Lung (tissue), 11 donors: ENCODE measurements at regions not wholly inside any gene's neighbourhood (a gene's known extent, or its start where the extent isn't known, plus 50 kb on each side); places are given as distances from the start of the nearest gene placed in this dataset.

ENCODE experiments used
- ATAC-seq: fragments of 200-7000 bp; cut with Tn5 transposase; one replicate; pipeline ENCODE4 v1.9.1; 2020; ENCODE audit warnings: moderate number of reproducible peaks; ENCODE audit not compliant: insufficient read depth, low FRiP score
- DNase-seq, 3 donors: peaks; one replicate each; pipeline ENCODE4 v3.0.0-alpha.2; 2013 to 2017
- H3K27ac ChIP-seq, 2 donors: one replicate each; pipeline ENCODE4 v1.5.1; 2013; ENCODE audit warnings: mild to moderate bottlenecking in 2 of 2, moderate library complexity in 2 of 2, control low read depth in 1 of 2, inconsistent platforms in 1 of 2, low read depth in 1 of 2, low read length in 1 of 2
- H3K27me3 ChIP-seq, 3 donors: one replicate each; pipeline ENCODE4 v1.5.1; 2013; ENCODE audit warnings: low read length in 2 of 3; ENCODE audit not compliant: control insufficient read depth in 3 of 3, insufficient read depth in 3 of 3
- H3K36me3 ChIP-seq, 4 donors: one replicate each; pipeline ENCODE4 v1.5.1; 2013; ENCODE audit warnings: low read length in 4 of 4, mild to moderate bottlenecking in 1 of 4, moderate library complexity in 1 of 4; ENCODE audit not compliant: control insufficient read depth in 4 of 4, insufficient read depth in 4 of 4
- H3K4me1 ChIP-seq, 5 donors: one replicate each; pipeline ENCODE4 v1.5.1; 2013; ENCODE audit warnings: low read length in 5 of 5, mild to moderate bottlenecking in 2 of 5, moderate library complexity in 1 of 5; ENCODE audit not compliant: control insufficient read depth in 5 of 5, insufficient read depth in 5 of 5
- H3K4me3 ChIP-seq: one replicate; pipeline ENCODE4 v1.5.1; 2013; ENCODE audit warnings: mild to moderate bottlenecking, control low read depth, moderate library complexity
- H3K9ac ChIP-seq, 2 donors: one replicate each; pipeline ENCODE4 v1.5.1; 2013; ENCODE audit warnings: low read length in 2 of 2, control low read depth in 1 of 2; ENCODE audit not compliant: insufficient read depth in 1 of 2
- H3K9me3 ChIP-seq, 4 donors: one replicate each; pipeline ENCODE4 v1.5.1; 2013; ENCODE audit warnings: low read length in 3 of 4, mild to moderate bottlenecking in 1 of 4, moderate library complexity in 1 of 4; ENCODE audit not compliant: control insufficient read depth in 4 of 4, insufficient read depth in 3 of 4
- WGBS, 2 donors: extraction: QIAGEN DNeasy Blood & Tissue Kit; methylation state at CpG; one replicate each; pipeline ENCODE4 v1.1.7; 2013; 5-methylcytosine and 5-hydroxymethylcytosine counted together
- TF ChIP-seq, protein P1 (sequence below): IDR thresholded peaks from 2 replicates; pipeline ENCODE4 v1.5.1; 2012; ENCODE audit warnings: mild to moderate bottlenecking; ENCODE audit errors: control extremely low read depth, extremely low read depth
- donor health status: control.
- donor health status: control.
- donor health status: Bipolar disorder and iron deficiency.
- donor health status: healthy.
- donor health status: DM: yes; HTN: yes; CAD: no.

DNA sequence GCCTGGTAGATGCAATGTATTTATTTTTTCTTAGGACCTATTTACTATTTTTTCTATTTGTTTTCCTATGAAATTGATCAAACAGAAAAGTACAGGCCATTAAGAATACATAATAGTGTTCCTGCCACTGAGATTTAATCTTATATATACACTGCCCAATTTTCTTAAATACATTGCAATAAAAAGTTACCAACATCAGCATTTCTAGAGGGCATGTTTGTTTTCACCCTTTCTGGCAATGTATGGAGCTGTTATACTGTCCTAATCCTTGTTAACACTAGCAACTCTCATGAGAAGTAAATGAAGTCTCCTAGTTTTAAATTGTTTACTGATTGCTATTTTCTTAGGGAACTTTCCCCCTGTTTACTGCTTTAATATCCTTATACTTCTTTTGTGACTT, 359.1 kb upstream of the SEMA3A start:
- Histone ChIP-seq H3K4me3 (no peak overlapping the region), H3K9ac (no peak overlapping the region), H3K36me3 (no peaks in the 10 kb centered on the region), H3K27me3 (no peaks in the 10 kb centered on the region), H3K4me1 (peaks cover 0 to 10% (median 0%) of the 10 kb centered on the region in 5 donors), H3K27ac (no peak overlapping the region), H3K9me3 (no peaks in the 10 kb centered on the region)
- ATAC-seq (no peak), DNase-seq (no peak)
- TF ChIP-seq, protein P1, sequence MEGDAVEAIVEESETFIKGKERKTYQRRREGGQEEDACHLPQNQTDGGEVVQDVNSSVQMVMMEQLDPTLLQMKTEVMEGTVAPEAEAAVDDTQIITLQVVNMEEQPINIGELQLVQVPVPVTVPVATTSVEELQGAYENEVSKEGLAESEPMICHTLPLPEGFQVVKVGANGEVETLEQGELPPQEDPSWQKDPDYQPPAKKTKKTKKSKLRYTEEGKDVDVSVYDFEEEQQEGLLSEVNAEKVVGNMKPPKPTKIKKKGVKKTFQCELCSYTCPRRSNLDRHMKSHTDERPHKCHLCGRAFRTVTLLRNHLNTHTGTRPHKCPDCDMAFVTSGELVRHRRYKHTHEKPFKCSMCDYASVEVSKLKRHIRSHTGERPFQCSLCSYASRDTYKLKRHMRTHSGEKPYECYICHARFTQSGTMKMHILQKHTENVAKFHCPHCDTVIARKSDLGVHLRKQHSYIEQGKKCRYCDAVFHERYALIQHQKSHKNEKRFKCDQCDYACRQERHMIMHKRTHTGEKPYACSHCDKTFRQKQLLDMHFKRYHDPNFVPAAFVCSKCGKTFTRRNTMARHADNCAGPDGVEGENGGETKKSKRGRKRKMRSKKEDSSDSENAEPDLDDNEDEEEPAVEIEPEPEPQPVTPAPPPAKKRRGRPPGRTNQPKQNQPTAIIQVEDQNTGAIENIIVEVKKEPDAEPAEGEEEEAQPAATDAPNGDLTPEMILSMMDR = no peak

GRCh38 chr7:84549409-84549808, 354.8 kb upstream of the SEMA3A start:
- Histone ChIP-seq H3K9ac (no peak overlapping the region), H3K27me3 (no peaks in the 10 kb centered on the region), H3K27ac (no peak overlapping the region), H3K36me3 (no peaks in the 10 kb centered on the region), H3K4me1 (peaks cover 0 to 20% (median 2%) of the 10 kb centered on the region in 5 donors), H3K9me3 (peaks cover 0 to 3% (median 0%) of the 10 kb centered on the region in 4 donors), H3K4me3 (no peak overlapping the region)
- DNase-seq (peak in 1 of 3 donors; percentile 12), ATAC-seq (no peak)
- TF ChIP-seq, protein P1 = no peak
- 0% methylated on average over 1 of the region's 1 CpG for WGBS, 2 donors

DNA sequence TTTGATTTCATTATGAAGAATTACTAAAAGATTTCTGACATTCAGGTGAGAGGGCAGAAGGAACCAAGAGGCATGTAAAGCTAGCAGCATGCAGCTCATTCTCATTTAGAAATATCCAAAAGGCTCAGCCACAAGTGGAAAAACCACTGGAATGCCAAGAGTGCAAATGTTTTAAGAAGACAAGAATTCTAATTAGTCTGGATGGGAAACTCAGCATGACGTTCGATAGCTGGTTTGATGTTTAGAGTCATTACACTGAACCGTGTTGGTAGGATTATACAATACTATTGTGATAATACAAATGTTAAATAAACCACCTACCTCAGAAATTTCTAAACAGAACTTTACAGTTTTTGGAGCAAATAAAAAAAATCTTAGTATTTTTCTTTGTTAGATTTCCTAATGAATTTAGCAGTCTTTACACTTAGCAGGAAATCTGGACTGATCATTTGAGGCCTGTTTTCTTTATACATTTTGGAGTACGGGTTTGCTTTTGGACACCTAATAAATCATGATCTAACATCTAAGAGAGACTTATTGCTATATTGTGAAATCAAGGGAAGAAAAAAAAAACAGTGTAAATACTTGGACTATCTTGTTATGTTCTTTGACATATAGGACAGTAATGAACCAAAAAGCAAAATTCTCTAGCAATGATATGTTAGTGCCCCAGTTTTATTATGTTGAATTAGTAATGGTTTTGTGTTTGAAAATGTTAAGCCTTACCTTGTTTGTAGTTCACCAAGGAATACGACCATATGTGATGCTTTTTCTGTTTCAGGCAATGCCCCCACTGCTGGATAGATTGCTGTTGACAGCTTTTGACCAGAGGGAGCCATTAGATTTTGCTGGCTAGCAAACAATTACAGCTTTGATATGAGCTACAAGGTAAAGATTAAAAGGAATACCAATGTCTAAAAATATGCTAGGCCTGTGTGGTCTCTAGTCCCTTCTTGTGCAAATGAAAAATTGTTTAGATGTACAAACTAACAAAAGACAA, 354.1 kb upstream of the SEMA3A start:
- no peak overlapping the region for H3K27ac ChIP-seq
- H3K4me1 ChIP-seq = peaks cover 0 to 20% (median 2%) of the 10 kb centered on the region in 5 donors
- no peaks in the 10 kb centered on the region for H3K27me3 ChIP-seq
- no peak overlapping the region for H3K9ac ChIP-seq
- H3K36me3 ChIP-seq = no peaks in the 10 kb centered on the region
- DNase-seq (peak in 2 of 3 donors; percentile 72 to 75), ATAC-seq (no peak)
- TF ChIP-seq, protein P1 = no peak
- H3K4me3 ChIP-seq = no peak overlapping the region
- WGBS, 2 donors = 46 to 59% methylated on average over 5 of the region's 5 CpGs
- H3K9me3 ChIP-seq = peaks cover 0 to 3% (median 0%) of the 10 kb centered on the region in 4 donors
